ENCODE measurements at regions not wholly inside any gene's neighbourhood (a gene's known extent, or its start where the extent isn't known, plus 50 kb on each side); places are given as distances from the start of the nearest gene placed in this dataset.
A peak's percentile ranks its signal among the peaks of the same experiment; 100 is the strongest.
"Not testable (repeated sequence)": the region's sequence is repeated elsewhere in the genome, so short reads cannot be mapped to it uniquely, and the experiment has no call there.

DNA sequence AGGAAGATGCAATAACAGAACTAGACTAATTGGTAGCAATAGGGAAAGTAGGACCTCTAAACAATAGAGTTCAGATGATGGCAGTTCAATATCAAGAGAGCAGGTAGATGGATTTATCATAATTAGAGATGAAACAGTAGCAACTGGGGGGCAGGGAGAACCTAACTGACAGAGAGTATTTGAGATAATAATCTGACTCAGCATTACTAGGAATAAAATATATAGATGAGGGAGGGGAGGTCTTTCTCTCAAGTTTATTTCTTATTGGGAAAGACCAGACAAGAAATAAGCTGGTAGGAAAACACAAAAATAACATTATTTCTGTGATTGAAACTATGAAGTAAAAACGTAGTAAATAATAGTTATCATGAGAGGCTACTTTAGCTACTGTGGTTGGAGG lies 1656.7 kb upstream of the B3GALT2 start:
- Histone ChIP-seq H3K9me3 (ENCODE audit: control insufficient read depth, insufficient read depth, low read length) (peaks cover 3% of the 10 kb centered on the region; the same call in 1 of the 2 replicates), H3K4me2 (ENCODE audit: low read length) (no peak overlapping the region), H3K9me2 (replicated peaks; ENCODE audit: control insufficient read depth, low read length) (no peaks in the 10 kb centered on the region), H3K27ac (ENCODE audit: low read depth, low read length) (no peak overlapping the region), H4K20me1 (ENCODE audit: control insufficient read depth, insufficient read depth, low read depth, low read length) (no peaks in the 10 kb centered on the region), H3K27me3 (ENCODE audit: control insufficient read depth, low read length) (no peaks in the 10 kb centered on the region), H3K79me2 (ENCODE audit: control insufficient read depth, low read length) (no peaks in the 10 kb centered on the region), H3K4me3 (ENCODE audit: low read length) (no peak overlapping the region), H3K36me3 (ENCODE audit: control insufficient read depth, low read length) (no peaks in the 10 kb centered on the region), H3F3A (ENCODE audit: control insufficient read depth, insufficient read depth) (no peaks in the 10 kb centered on the region), H3K4me1 (ENCODE audit: control insufficient read depth, low read length) (peaks cover 7% of the 10 kb centered on the region; the same call in 1 of the 2 replicates)
- TF ChIP-seq EZH2phosphoT487 (IDR thresholded peaks at IDR 0.05; ENCODE audit: borderline replicate concordance, low read length) = no peak
- TF ChIP-seq, protein P1, sequence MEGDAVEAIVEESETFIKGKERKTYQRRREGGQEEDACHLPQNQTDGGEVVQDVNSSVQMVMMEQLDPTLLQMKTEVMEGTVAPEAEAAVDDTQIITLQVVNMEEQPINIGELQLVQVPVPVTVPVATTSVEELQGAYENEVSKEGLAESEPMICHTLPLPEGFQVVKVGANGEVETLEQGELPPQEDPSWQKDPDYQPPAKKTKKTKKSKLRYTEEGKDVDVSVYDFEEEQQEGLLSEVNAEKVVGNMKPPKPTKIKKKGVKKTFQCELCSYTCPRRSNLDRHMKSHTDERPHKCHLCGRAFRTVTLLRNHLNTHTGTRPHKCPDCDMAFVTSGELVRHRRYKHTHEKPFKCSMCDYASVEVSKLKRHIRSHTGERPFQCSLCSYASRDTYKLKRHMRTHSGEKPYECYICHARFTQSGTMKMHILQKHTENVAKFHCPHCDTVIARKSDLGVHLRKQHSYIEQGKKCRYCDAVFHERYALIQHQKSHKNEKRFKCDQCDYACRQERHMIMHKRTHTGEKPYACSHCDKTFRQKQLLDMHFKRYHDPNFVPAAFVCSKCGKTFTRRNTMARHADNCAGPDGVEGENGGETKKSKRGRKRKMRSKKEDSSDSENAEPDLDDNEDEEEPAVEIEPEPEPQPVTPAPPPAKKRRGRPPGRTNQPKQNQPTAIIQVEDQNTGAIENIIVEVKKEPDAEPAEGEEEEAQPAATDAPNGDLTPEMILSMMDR (IDR thresholded peaks at IDR 0.05; ENCODE audit: low read depth, low read length, poor library complexity, severe bottlenecking) = no peak

DNA sequence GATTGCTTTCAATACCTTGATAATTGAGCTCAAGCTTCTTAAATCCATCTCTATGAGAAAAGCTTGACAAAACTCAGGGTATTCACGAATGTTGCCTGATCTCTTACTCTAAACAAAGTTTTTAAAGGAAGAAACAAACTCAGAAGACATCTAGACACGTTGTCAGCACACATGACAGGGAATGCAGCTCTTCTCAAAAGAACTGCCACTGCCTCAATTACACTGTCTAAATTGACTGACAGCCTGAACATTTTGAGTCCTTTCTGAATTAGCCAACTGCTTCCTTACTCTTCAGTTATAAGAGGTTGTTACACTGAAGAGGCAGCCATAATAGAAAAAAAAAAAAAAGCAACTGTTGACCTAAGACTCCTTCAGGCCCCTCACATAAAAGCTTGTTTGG lies 1646.7 kb upstream of the B3GALT2 start:
- no peak overlapping the region for H3K4me3 ChIP-seq (ENCODE audit: low read length)
- H3K79me2 ChIP-seq (ENCODE audit: control insufficient read depth, low read length) = no peaks in the 10 kb centered on the region
- H3K27ac ChIP-seq (ENCODE audit: low read depth, low read length) = no peak overlapping the region
- H3K9me3 ChIP-seq (ENCODE audit: control insufficient read depth, insufficient read depth, low read length) = peaks cover 17% of the 10 kb centered on the region; the same call in 1 of the 2 replicates
- no peaks in the 10 kb centered on the region for H3F3A ChIP-seq (ENCODE audit: control insufficient read depth, insufficient read depth)
- TF ChIP-seq, protein P1 (IDR thresholded peaks at IDR 0.05; ENCODE audit: low read depth, low read length, poor library complexity, severe bottlenecking) = no peak
- TF ChIP-seq EZH2phosphoT487 (IDR thresholded peaks at IDR 0.05; ENCODE audit: borderline replicate concordance, low read length) = no peak
- H3K4me1 ChIP-seq (ENCODE audit: control insufficient read depth, low read length) = peaks cover 31% of the 10 kb centered on the region
- no peaks in the 10 kb centered on the region for H4K20me1 ChIP-seq (ENCODE audit: control insufficient read depth, insufficient read depth, low read depth, low read length)
- H3K27me3 ChIP-seq (ENCODE audit: control insufficient read depth, low read length) = no peaks in the 10 kb centered on the region
- peaks cover 23% of the 10 kb centered on the region for H3K36me3 ChIP-seq (ENCODE audit: control insufficient read depth, low read length)
- no peak overlapping the region for H3K4me2 ChIP-seq (ENCODE audit: low read length)
- no peaks in the 10 kb centered on the region for H3K9me2 ChIP-seq (replicated peaks; ENCODE audit: control insufficient read depth, low read length)

DNA sequence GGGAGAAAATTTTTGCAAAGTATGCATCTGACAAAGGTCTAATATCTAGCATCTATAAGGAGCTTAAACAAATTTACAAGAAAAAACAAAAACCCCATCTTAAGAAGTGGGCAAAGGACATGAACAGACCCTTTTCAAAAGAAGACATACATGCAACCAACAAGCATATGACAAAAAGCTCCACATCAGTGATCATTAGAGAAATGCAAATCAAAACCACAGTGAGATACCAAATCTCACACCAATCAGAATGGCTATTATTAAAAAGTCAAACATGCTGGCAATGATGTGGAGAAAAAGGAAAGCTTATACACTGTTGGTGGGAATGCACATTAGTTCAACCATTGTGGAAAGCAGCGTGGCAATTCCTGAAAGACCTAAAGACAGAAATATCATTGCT lies 1645.2 kb upstream of the B3GALT2 start:
- not testable (repeated sequence) for H3K27me3 ChIP-seq (ENCODE audit: control insufficient read depth, low read length); H4K20me1 ChIP-seq (ENCODE audit: control insufficient read depth, insufficient read depth, low read depth, low read length); H3K27ac ChIP-seq (ENCODE audit: low read depth, low read length); H3K9me2 ChIP-seq (replicated peaks; ENCODE audit: control insufficient read depth, low read length); H3K79me2 ChIP-seq (ENCODE audit: control insufficient read depth, low read length); H3F3A ChIP-seq (ENCODE audit: control insufficient read depth, insufficient read depth)
- Histone ChIP-seq H3K36me3 (ENCODE audit: control insufficient read depth, low read length) (peaks cover 23% of the 10 kb centered on the region), H3K4me3 (ENCODE audit: low read length) (peak overlapping the region; percentile 50; the same call in 1 of the 2 replicates), H3K9me3 (ENCODE audit: control insufficient read depth, insufficient read depth, low read length) (peaks cover 17% of the 10 kb centered on the region; the same call in 1 of the 2 replicates), H3K4me1 (ENCODE audit: control insufficient read depth, low read length) (peaks cover 31% of the 10 kb centered on the region), H3K4me2 (ENCODE audit: low read length) (peak overlapping the region; percentile 31)

DNA sequence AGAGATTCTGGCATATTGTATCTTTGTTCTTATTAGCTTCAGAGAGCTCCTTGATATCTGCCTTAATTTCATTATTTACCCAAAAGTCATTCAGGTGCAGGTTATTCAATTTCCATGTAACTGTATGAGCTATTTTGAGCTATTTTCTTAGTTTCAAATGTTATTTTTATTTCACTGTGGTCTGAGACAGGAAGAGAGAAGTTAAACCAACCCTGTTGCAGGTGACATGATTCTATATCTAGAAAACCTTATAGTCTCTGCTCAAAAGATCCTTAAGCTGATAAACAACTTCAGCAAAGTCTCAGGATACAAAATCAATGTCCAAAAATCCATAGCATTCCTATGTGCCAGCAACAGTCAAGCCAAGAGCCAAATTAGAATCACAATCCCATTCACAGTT lies 1644.0 kb upstream of the B3GALT2 start:
- no peaks in the 10 kb centered on the region for H3K27me3 ChIP-seq (ENCODE audit: control insufficient read depth, low read length)
- peak overlapping the region; percentile 50 for H3K4me3 ChIP-seq (ENCODE audit: low read length)
- H3K36me3 ChIP-seq (ENCODE audit: control insufficient read depth, low read length) = peaks cover 23% of the 10 kb centered on the region
- H3K4me1 ChIP-seq (ENCODE audit: control insufficient read depth, low read length) = peaks cover 31% of the 10 kb centered on the region
- H3K4me2 ChIP-seq (ENCODE audit: low read length) = peak overlapping the region; percentile 64
- H4K20me1 ChIP-seq (ENCODE audit: control insufficient read depth, insufficient read depth, low read depth, low read length) = no peaks in the 10 kb centered on the region
- peak overlapping the region; percentile 46 for H3K27ac ChIP-seq (ENCODE audit: low read depth, low read length)
- H3K9me2 ChIP-seq (replicated peaks; ENCODE audit: control insufficient read depth, low read length) = no peaks in the 10 kb centered on the region
- TF ChIP-seq, protein P1 (IDR thresholded peaks at IDR 0.05; ENCODE audit: low read depth, low read length, poor library complexity, severe bottlenecking) = no peak
- TF ChIP-seq EZH2phosphoT487 (IDR thresholded peaks at IDR 0.05; ENCODE audit: borderline replicate concordance, low read length) = no peak
- no peaks in the 10 kb centered on the region for H3F3A ChIP-seq (ENCODE audit: control insufficient read depth, insufficient read depth)
- no peaks in the 10 kb centered on the region for H3K79me2 ChIP-seq (ENCODE audit: control insufficient read depth, low read length)
- peaks cover 17% of the 10 kb centered on the region; the same call in 1 of the 2 replicates for H3K9me3 ChIP-seq (ENCODE audit: control insufficient read depth, insufficient read depth, low read length)
